H1 (cell line): ENCODE measurements at regions not wholly inside any gene's neighbourhood (a gene's known extent, or its start where the extent isn't known, plus 50 kb on each side); places are given as distances from the start of the nearest gene placed in this dataset.

Source experiments
- CTCF ChIA-PET: fragments of 300-600 bp; sonication (Branson Sonifier 250); formaldehyde crosslinking; loops from one replicate; lab custom pipeline; 2021; ENCODE audit not compliant: partially characterized antibody; lab: Charles Lee
- POLR2A ChIA-PET: fragments of 300-600 bp; sonication (Branson Sonifier 250); formaldehyde crosslinking; loops from one replicate; lab custom pipeline; 2021; ENCODE audit warnings: inconsistent platforms; ENCODE audit not compliant: partially characterized antibody; lab: Charles Lee
- DNase-seq, 2 experiments: peaks; one replicate each; pipeline versions ENCODE4 v3.0.0 to v3.0.0-alpha.2; 2010 to 2022; ENCODE audit warnings: low spot score in 2 of 2, low read depth in 1 of 2, mixed read lengths in 1 of 2
- FAIRE-seq: peaks from 2 replicates; lab custom pipeline; 2011; peaks lifted over from hg19 to GRCh38; lab: Jason Lieb, UNC
- H2AFZ ChIP-seq: 2 replicates; pipeline ENCODE4 v1.8.1; 2012; ENCODE audit warnings: low read length, inconsistent platforms
- H2AK5ac ChIP-seq: 2 replicates; pipeline ENCODE4 v1.6.1; 2013; ENCODE audit warnings: low read depth, low read length
- H2BK120ac ChIP-seq: replicated peaks from 2 replicates; pipeline ENCODE3; 2013; ENCODE audit warnings: low read depth, low read length, inconsistent platforms
- H2BK12ac ChIP-seq: 2 replicates; pipeline ENCODE4 v1.6.1; 2013; ENCODE audit warnings: low read depth, low read length
- H2BK15ac ChIP-seq: 2 replicates; pipeline ENCODE4 v1.6.1; 2013; ENCODE audit warnings: low read length
- H2BK20ac ChIP-seq: 2 replicates; pipeline ENCODE4 v1.6.1; 2013; ENCODE audit warnings: low read length
- H2BK5ac ChIP-seq: 2 replicates; pipeline ENCODE4 v1.6.1; 2013; ENCODE audit warnings: low read depth, low read length
- H3K14ac ChIP-seq: 2 replicates; pipeline ENCODE4 v1.6.1; 2013; ENCODE audit warnings: inconsistent platforms; ENCODE audit not compliant: insufficient read length
- H3K18ac ChIP-seq: 2 replicates; pipeline ENCODE4 v1.6.1; 2013; ENCODE audit warnings: low read length; ENCODE audit errors: extremely low read depth
- H3K23ac ChIP-seq: 2 replicates; pipeline ENCODE4 v1.6.1; 2013; ENCODE audit warnings: inconsistent platforms; ENCODE audit not compliant: insufficient read length
- H3K23me2 ChIP-seq: 2 replicates; pipeline ENCODE4 v1.6.1; 2013; ENCODE audit warnings: low read depth, low read length
- H3K27ac ChIP-seq: 2 replicates; pipeline ENCODE4 v1.6.1; 2011; ENCODE audit warnings: low read depth, low read length, inconsistent platforms
- H3K27me3 ChIP-seq, 4 experiments: replicated peaks in 1 of 4; 1 replicate in 1 of 4; 2 replicates in 3 of 4; pipeline versions ENCODE4 v1.6.1 to v1.8.1; 2011 to 2013; ENCODE audit warnings: low read length in 3 of 4, mild to moderate bottlenecking in 3 of 4, inconsistent platforms in 2 of 4, mixed read lengths in 2 of 4, moderate library complexity in 1 of 4; ENCODE audit not compliant: control insufficient read depth in 3 of 4, insufficient read depth in 3 of 4; ENCODE audit errors: extremely low read depth in 1 of 4
- H3K36me3 ChIP-seq, 4 experiments: 2 replicates each; pipeline versions ENCODE4 v1.6.1 to v1.8.1; 2011 to 2013; ENCODE audit warnings: mild to moderate bottlenecking in 4 of 4, low read length in 3 of 4, moderate library complexity in 2 of 4, control low read depth in 1 of 4, inconsistent platforms in 1 of 4; ENCODE audit not compliant: insufficient read depth in 4 of 4, control insufficient read depth in 2 of 4
- H3K4ac ChIP-seq: replicated peaks from 2 replicates; pipeline ENCODE3; 2013; ENCODE audit warnings: low read length, low read depth, mixed read lengths, inconsistent platforms; ENCODE audit not compliant: insufficient read length
- H3K4me1 ChIP-seq, 4 experiments: replicated peaks in 1 of 4; 1 replicate in 1 of 4; 2 replicates in 3 of 4; pipeline versions ENCODE4 v1.6.1 to v1.8.1; 2011 to 2013; ENCODE audit warnings: low read length in 3 of 4, inconsistent platforms in 2 of 4, mixed read lengths in 1 of 4; ENCODE audit not compliant: insufficient read depth in 4 of 4, control insufficient read depth in 3 of 4
- H3K4me2 ChIP-seq, 2 experiments: 2 replicates each; pipeline versions ENCODE4 v1.6.1 to v1.8.1; 2011 to 2013; ENCODE audit warnings: low read depth in 2 of 2, low read length in 2 of 2, control low read depth in 1 of 2, inconsistent platforms in 1 of 2, mild to moderate bottlenecking in 1 of 2; ENCODE audit not compliant: insufficient read depth in 1 of 2
- H3K4me3 ChIP-seq, 4 experiments: fragments of 200-600, 300-600 bp in 1 of 4; sonication (generic), shearing (Covaris generic), sonication (Bioruptor Twin) in 1 of 4; 2 replicates each; pipeline versions ENCODE4 v1.5.1 to v1.8.1; 2011 to 2016; ENCODE audit warnings: low read length in 4 of 4, low read depth in 3 of 4, control low read depth in 2 of 4, inconsistent platforms in 2 of 4, mild to moderate bottlenecking in 2 of 4, mixed read lengths in 1 of 4, moderate library complexity in 1 of 4; ENCODE audit not compliant: insufficient read depth in 2 of 4; ENCODE audit errors: extremely low read depth in 1 of 4
- H3K56ac ChIP-seq: replicated peaks from 2 replicates; pipeline ENCODE3; 2013; ENCODE audit warnings: low read depth, mild to moderate bottlenecking, mixed read lengths, low read length, inconsistent platforms; ENCODE audit not compliant: insufficient read length
- H3K79me1 ChIP-seq: 2 replicates; pipeline ENCODE4 v1.6.1; 2013; ENCODE audit warnings: low read depth, low read length, control low read depth
- H3K79me2 ChIP-seq, 2 experiments: 2 replicates each; pipeline versions ENCODE4 v1.6.1 to v1.8.1; 2012 to 2013; ENCODE audit warnings: low read length in 2 of 2, mild to moderate bottlenecking in 2 of 2, inconsistent platforms in 1 of 2; ENCODE audit not compliant: insufficient read depth in 2 of 2, control insufficient read depth in 1 of 2
- H3K9ac ChIP-seq, 4 experiments: replicated peaks in 1 of 4; 1 replicate in 1 of 4; 2 replicates in 3 of 4; pipeline versions ENCODE4 v1.6.1 to v1.8.1; 2011 to 2013; ENCODE audit warnings: low read depth in 3 of 4, low read length in 3 of 4, control low read depth in 2 of 4, mild to moderate bottlenecking in 2 of 4, moderate library complexity in 2 of 4, inconsistent platforms in 1 of 4; ENCODE audit errors: extremely low read depth in 1 of 4
- H3K9me3 ChIP-seq, 2 experiments: 2 replicates each; pipeline versions ENCODE4 v1.6.1 to v1.8.1; 2012 to 2013; ENCODE audit warnings: mild to moderate bottlenecking in 2 of 2, moderate library complexity in 2 of 2, control low read depth in 1 of 2, inconsistent platforms in 1 of 2, low read depth in 1 of 2, low read length in 1 of 2, mixed read lengths in 1 of 2; ENCODE audit not compliant: insufficient read depth in 2 of 2
- H4K20me1 ChIP-seq, 2 experiments: replicated peaks in 1 of 2; 2 replicates each; pipeline versions ENCODE3 to v1.8.1; 2011 to 2013; ENCODE audit warnings: inconsistent platforms in 2 of 2, low read length in 2 of 2, mild to moderate bottlenecking in 1 of 2; ENCODE audit not compliant: insufficient read depth in 2 of 2, control insufficient read depth in 1 of 2
- H4K5ac ChIP-seq: 2 replicates; pipeline ENCODE4 v1.6.1; 2013; ENCODE audit warnings: low read length, low read depth, mixed read lengths, inconsistent platforms; ENCODE audit not compliant: insufficient read length
- H4K8ac ChIP-seq: 2 replicates; pipeline ENCODE4 v1.8.0; 2013; ENCODE audit warnings: mild to moderate bottlenecking, moderate library complexity, low read length, inconsistent platforms; ENCODE audit not compliant: insufficient read depth; ENCODE audit errors: extremely low read depth
- H4K91ac ChIP-seq: replicated peaks from 2 replicates; pipeline ENCODE3; 2013; ENCODE audit warnings: low read length, mixed read lengths, inconsistent platforms; ENCODE audit not compliant: insufficient read length
- BRCA1 ChIP-seq: IDR thresholded peaks from 2 replicates; pipeline ENCODE4 v1.6.1; 2012; ENCODE audit warnings: low read depth, low read length, improper control_type of control experiment
- CEBPB ChIP-seq: IDR thresholded peaks from 2 replicates; pipeline ENCODE4 v1.6.1; 2012; ENCODE audit warnings: low read depth, low read length
- CREB1 ChIP-seq: IDR thresholded peaks from 2 replicates; pipeline ENCODE4 v1.6.1; 2012; ENCODE audit warnings: inconsistent platforms
- EP300 ChIP-seq, 2 experiments: IDR thresholded peaks; 1 replicate in 1 of 2; 2 replicates in 1 of 2; pipeline ENCODE4 v1.6.1; 2011 to 2012; ENCODE audit warnings: low read depth in 2 of 2, low read length in 2 of 2, mild to moderate bottlenecking in 2 of 2, borderline replicate concordance in 1 of 2, inconsistent platforms in 1 of 2, moderate library complexity in 1 of 2
- FOSL1 ChIP-seq: IDR thresholded peaks from 2 replicates; pipeline ENCODE4 v1.6.1; 2011; ENCODE audit warnings: mild to moderate bottlenecking, low read depth, low read length, moderate library complexity; ENCODE audit not compliant: insufficient read depth
- JUN ChIP-seq: IDR thresholded peaks from 2 replicates; pipeline ENCODE4 v1.6.1; 2011; ENCODE audit warnings: low read depth, mild to moderate bottlenecking, improper control_type of control experiment, low read length
- MAFK ChIP-seq: IDR thresholded peaks from 2 replicates; pipeline ENCODE4 v1.6.1; 2012; ENCODE audit warnings: low read depth, mild to moderate bottlenecking, improper control_type of control experiment, low read length
- POLR2A ChIP-seq, 2 experiments: IDR thresholded peaks; 1 replicate in 1 of 2; 2 replicates in 1 of 2; pipeline ENCODE4 v1.6.1; 2011; ENCODE audit warnings: low read depth in 2 of 2, low read length in 2 of 2, mild to moderate bottlenecking in 2 of 2; ENCODE audit errors: control extremely low read depth in 1 of 2
- RNF2 ChIP-seq: fragments of 200-900, 300-1000 bp; sonication (generic); IDR thresholded peaks from 2 replicates; pipeline ENCODE4 v1.7.1; 2016; ENCODE audit warnings: borderline replicate concordance, low read depth, mild to moderate bottlenecking, antibody characterized with exemption, low read length; ENCODE audit not compliant: poor library complexity, severe bottlenecking; ENCODE audit errors: missing control alignments
- SIRT6 ChIP-seq: IDR thresholded peaks from one replicate; pipeline ENCODE4 v1.7.1; 2012; ENCODE audit warnings: low read length, inconsistent platforms
- SP4 ChIP-seq: IDR thresholded peaks from 2 replicates; pipeline ENCODE4 v1.6.1; 2012; ENCODE audit warnings: low read length, inconsistent platforms
- TAF7 ChIP-seq: optimal IDR thresholded peaks from 2 replicates; pipeline ENCODE3; 2011; ENCODE audit warnings: low read depth, mild to moderate bottlenecking, inconsistent platforms, low read length, moderate library complexity, borderline replicate concordance
- WGBS, 2 experiments: shearing (Covaris generic) in 1 of 2; methylation state at CpG; one replicate each; pipeline versions ENCODE4 v1.1.6 to v1.1.7; 2013 to 2015; ENCODE audit warnings: low lambda C conversion rate in 2 of 2, mixed read lengths in 2 of 2, inconsistent platforms in 1 of 2, low coverage in 1 of 2, missing lambda C conversion rate in 1 of 2; ENCODE audit not compliant: insufficient replicate concordance in 2 of 2, insufficient coverage in 1 of 2, insufficient read length in 1 of 2; ENCODE audit errors: extremely low coverage in 1 of 2, missing lambda C conversion rate in 1 of 2; 5-methylcytosine and 5-hydroxymethylcytosine counted together

- Histone ChIP-seq H3K4ac (no peak overlapping the region), H3K79me1 (no peaks in the 10 kb centered on the region), H3K56ac (no peak overlapping the region), H4K5ac (no peak overlapping the region), H3K23me2 (no peaks in the 10 kb centered on the region), H3K23ac (no peak overlapping the region), H2AFZ (no peak overlapping the region), H3K9me3 (no peaks in the 10 kb centered on the region), H2BK20ac (peak overlapping the region; percentile 73; the same call in 1 of the 2 replicates)
- CTCF ChIA-PET: interaction anchor here (0.8 to 1.2 kb wide), 2 partner anchors 15 to 391 kb away, joined by 3 to 6 read pairs; no protein-coding TSS in a partner anchor
- 92% methylated on average over 23 of the region's 24 CpGs; no CpG with 5 or more reads in 1 of the 2 experiments for WGBS, 2 experiments
- TF ChIP-seq SP4: no peak
- no peak for TF ChIP-seq CEBPB
- TF ChIP-seq SIRT6: no peak
- TF ChIP-seq POLR2A (IDR thresholded peaks at IDR 0.05; ENCODE audit: control extremely low read depth in 1 of 2, low read depth in 2 of 2, low read length in 2 of 2): no peak
- no peak for TF ChIP-seq CREB1
- TF ChIP-seq BRCA1: no peak
- TF ChIP-seq MAFK: no peak
- no peak for TF ChIP-seq RNF2
- no peak for TF ChIP-seq EP300 (IDR thresholded peaks at IDR 0.05; ENCODE audit: borderline replicate concordance in 1 of 2, low read depth in 2 of 2, low read length in 2 of 2)
- TF ChIP-seq TAF7: no peak
- TF ChIP-seq FOSL1: no peak
- TF ChIP-seq JUN: no peak
- TF ChIP-seq, all 59 proteins: peak for 0
- H2BK5ac ChIP-seq: no peak overlapping the region; the same call in 1 of the 2 replicates
- H3K4me2 ChIP-seq: no peak overlapping the region
- no peaks in the 10 kb centered on the region for H3K79me2 ChIP-seq
- H3K9ac ChIP-seq: no peak overlapping the region
- FAIRE-seq: no peak
- no peak overlapping the region for H3K4me3 ChIP-seq
- no peak overlapping the region for H2BK120ac ChIP-seq
- H3K14ac ChIP-seq: no peak overlapping the region
- no peak overlapping the region for H2AK5ac ChIP-seq
- no peak overlapping the region for H4K8ac ChIP-seq
- H3K36me3 ChIP-seq: no peaks in the 10 kb centered on the region
- H3K18ac ChIP-seq: no peak overlapping the region
- no peaks in the 10 kb centered on the region for H3K27me3 ChIP-seq
- POLR2A ChIA-PET: no interaction called here
- DNase-seq: no peak
- no peaks in the 10 kb centered on the region for H4K20me1 ChIP-seq
- no peak overlapping the region for H2BK15ac ChIP-seq
- H4K91ac ChIP-seq: peak overlapping the region; percentile 48
- H2BK12ac ChIP-seq: no peak overlapping the region; the same call in 1 of the 2 replicates
- no peak overlapping the region for H3K27ac ChIP-seq
- H3K4me1 ChIP-seq: peaks cover 0 to 11% (median 3%) of the 10 kb centered on the region in 4 experiments; a peak in 3 of 7 replicates
Observed at GRCh38 chr18:78587626-78588600, 391.7 kb upstream of the SALL3 start.
